Motor neuron (in vitro differentiated cells): ENCODE measurements at regions not wholly inside any gene's neighbourhood (a gene's known extent, or its start where the extent isn't known, plus 50 kb on each side); places are given as distances from the start of the nearest gene placed in this dataset.
A peak's percentile ranks its signal among the peaks of the same experiment; 100 is the strongest.

Experiments used
- ATAC-seq, 8 experiments: fragments of 200-7000 bp; cut with Tn5 transposase; replicated peaks in 6 of 8; 2 replicates each; pipeline ENCODE4 v1.8.0; 2021; ENCODE audit warnings: mild to moderate bottlenecking in 8 of 8, moderate library complexity in 8 of 8
- H3K27ac ChIP-seq, 2 donors: fragments of 250-450 bp; sonication (Bioruptor Pico); 2 replicates each; pipeline ENCODE4 v1.9.0; 2021; ENCODE audit warnings: antibody characterized with exemption in 2 of 2, mild to moderate bottlenecking in 2 of 2, moderate library complexity in 1 of 2
- H3K4me1 ChIP-seq, 2 donors: fragments of 250-450 bp; sonication (Bioruptor Pico); replicated peaks in 1 of 2; 2 replicates each; pipeline ENCODE4 v1.6.1; 2021; ENCODE audit warnings: antibody characterized with exemption in 2 of 2, mild to moderate bottlenecking in 2 of 2, moderate library complexity in 1 of 2
- H3K4me3 ChIP-seq, 5 donors: fragments of 250-450 bp; sonication (Bioruptor Pico); 2 replicates each; pipeline ENCODE4 v1.9.0; 2021; ENCODE audit warnings: antibody characterized with exemption in 5 of 5, mild to moderate bottlenecking in 5 of 5, moderate library complexity in 4 of 5
- whole genome bisulfite sequencing, 10 experiments: fragments of 450-650 bp; shearing (Covaris generic); methylation state at CpG; one replicate each; pipeline ENCODE4 v1.0.0; 2022; 5-methylcytosine and 5-hydroxymethylcytosine counted together
- in situ Hi-C, 9 experiments: fragments of 400-800 bp; cut with MboI; loops; one replicate each; pipeline ENCODE4 v1.15.0; 2021; ENCODE audit warnings: low sequenced_read_pairs in 9 of 9, low pct_unique_long_range_greater_than_20kb in 2 of 9; ENCODE audit not compliant: unreplicated experiment in 9 of 9

DNA sequence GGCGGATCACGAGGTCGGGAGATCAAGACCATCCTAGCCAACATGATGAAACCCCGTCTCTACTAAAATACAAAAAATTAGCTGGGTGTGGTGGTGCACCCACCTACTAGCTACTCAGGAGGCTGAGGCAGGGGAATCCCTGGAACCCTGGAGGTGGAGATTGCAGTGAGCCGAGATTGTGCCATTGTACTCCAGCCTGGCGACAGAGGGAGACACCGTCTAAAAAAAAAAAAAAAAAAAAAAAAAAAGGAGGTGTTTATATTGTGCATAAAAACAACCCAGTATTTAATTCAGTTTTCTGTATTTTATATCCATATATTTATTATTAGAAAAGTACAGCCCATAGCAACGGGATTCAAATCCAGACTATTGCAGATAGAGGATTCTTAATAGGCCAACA, 129.1 kb upstream of the SOX2 start:
- in situ Hi-C loops, result no loop called here
- Histone ChIP-seq H3K27ac (no peak overlapping the region), H3K4me3 (no peak overlapping the region), H3K4me1 (no peaks in the 10 kb centered on the region)
- WGBS, 10 experiments, result 0 to 100% (median 75%) methylated on average over 1 to 8 of the region's 8 CpGs
- no peak for ATAC-seq

DNA sequence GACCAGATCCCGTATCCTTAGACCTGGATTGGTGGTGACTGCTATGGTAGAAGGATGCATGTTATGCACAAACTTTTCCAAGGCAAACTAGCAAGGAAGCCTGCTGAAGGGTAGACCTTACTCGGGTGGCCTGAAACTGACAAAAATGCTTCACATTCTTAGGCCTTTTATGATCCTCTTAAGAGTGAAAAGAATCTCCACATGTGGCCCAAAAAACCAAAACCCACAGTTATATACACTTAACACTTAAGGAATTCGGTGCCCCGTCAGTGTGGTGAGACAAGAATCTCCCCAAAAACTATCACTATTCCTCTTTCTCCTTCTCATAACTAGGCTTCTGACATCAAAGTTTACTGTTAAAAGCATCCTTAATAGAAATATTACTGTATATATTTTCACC, 130.1 kb upstream of the SOX2 start:
- in situ Hi-C loops, result no loop called here
- no peaks in the 10 kb centered on the region for H3K4me1 ChIP-seq
- H3K27ac ChIP-seq, result no peak overlapping the region
- WGBS, 10 experiments, result 0 to 94% (median 67%) methylated on average over 1 to 4 of the region's 4 CpGs; no CpG with 5 or more reads in 3 of the 10 experiments
- no peak overlapping the region for H3K4me3 ChIP-seq
- ATAC-seq, result no peak

DNA sequence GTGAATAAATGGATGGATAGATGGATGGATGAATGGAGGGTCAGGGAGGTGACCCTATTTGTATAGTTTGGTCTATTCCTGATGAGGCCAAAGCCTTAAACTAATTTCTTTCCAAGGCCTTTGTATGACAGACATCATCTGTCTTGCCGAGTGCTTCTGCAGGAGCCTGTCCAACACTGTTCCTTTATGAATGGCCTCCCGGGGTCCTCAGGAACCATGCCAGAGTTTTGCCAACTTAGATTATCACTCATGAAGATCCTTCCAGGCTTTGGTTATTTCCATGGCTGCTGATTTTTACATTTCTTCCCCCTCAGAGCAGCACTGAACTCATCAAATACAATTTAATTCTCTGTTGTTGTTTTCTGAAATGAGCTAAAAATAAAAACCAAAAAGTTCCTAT, 133.0 kb upstream of the SOX2 start:
- H3K4me1 ChIP-seq, result no peaks in the 10 kb centered on the region
- WGBS, 10 experiments, result 17 to 75% (median 33%) methylated on average over 1 to 2 of the region's 2 CpGs; no CpG with 5 or more reads in 3 of the 10 experiments
- in situ Hi-C loops, result no loop called here
- H3K27ac ChIP-seq, result no peak overlapping the region
- ATAC-seq, result no peak
- H3K4me3 ChIP-seq, result no peak overlapping the region

DNA sequence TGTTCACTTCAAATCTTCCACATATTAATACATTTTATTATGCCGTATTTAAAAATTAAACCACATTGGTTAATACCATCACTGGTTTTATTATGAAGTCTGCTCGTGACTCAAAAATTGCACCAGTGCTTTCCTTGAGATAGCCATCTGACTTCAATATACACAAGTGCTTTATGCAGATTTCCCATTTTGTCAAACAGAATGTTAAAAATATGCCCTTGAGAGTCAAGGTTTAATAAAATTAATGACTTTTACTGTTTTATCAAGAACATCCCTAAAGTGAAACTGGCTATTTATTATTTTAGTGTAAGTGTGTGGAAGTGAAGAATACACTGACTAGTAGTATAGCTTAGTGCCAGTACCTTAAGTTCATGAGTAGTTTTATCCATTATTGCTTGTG, 139.3 kb upstream of the SOX2 start:
- no peak overlapping the region for H3K4me3 ChIP-seq
- no peak for ATAC-seq
- H3K4me1 ChIP-seq, result no peaks in the 10 kb centered on the region
- no peak overlapping the region for H3K27ac ChIP-seq
- in situ Hi-C loops, result no loop called here
- WGBS, 10 experiments, result 42 to 100% (median 96%) methylated on average over 1 to 2 of the region's 2 CpGs; no CpG with 5 or more reads in 2 of the 10 experiments

DNA sequence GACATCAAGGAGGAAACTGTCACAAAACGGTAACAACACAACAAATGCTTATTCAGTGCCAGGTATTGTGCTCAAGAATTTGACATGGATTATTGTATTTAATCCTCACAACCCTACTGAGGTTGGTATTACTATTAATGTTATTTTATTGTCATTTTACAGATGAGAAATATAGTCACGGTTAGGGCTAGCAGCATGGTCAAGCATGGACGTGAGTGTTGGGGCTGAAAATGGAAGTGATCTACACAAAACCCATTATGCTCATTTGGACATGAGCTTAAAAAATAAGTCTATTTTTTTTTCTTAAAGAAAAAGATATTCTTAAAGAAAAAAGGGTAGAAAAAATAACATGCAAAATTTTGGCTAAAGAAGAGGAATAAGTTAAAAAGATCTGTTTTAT, 141.3 kb upstream of the SOX2 start:
- ATAC-seq, result no peak
- H3K27ac ChIP-seq, result no peak overlapping the region
- no peak overlapping the region for H3K4me3 ChIP-seq
- in situ Hi-C loops, result no loop called here
- 11 to 100% (median 87%) methylated on average over 1 to 3 of the region's 3 CpGs for WGBS, 10 experiments
- no peaks in the 10 kb centered on the region for H3K4me1 ChIP-seq

DNA sequence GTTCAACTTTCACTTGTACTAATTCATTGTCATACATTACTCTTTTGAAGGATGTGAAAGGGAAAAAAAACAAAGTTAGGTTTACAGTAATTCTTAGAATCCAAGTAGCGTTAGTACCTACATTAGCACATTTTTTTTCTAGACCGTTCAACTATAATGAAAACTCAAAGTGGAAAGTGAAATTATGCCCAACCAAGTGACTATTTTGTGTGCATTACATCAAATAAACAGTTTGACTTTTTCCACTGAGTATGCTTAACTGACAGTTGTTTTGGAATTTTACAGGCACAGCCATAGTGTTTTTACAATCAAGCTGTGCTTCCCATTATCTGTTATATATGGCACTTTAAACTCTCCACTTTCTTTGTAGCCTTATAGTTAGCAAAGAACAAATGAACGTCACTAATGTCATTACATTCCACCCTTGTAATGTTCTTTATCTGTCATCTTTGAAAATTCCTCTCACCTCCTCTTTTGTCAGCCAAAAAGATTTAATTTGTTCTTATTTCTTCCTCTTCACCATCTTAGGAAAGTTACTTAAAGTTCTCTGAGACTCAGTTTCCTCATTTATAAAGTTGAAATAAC, 142.3 kb upstream of the SOX2 start:
- Histone ChIP-seq H3K27ac (no peak overlapping the region), H3K4me3 (no peak overlapping the region), H3K4me1 (no peaks in the 10 kb centered on the region)
- in situ Hi-C loops, result no loop called here
- ATAC-seq, result no peak
- WGBS, 10 experiments, result 0 to 100% (median 78%) methylated on average over 2 to 3 of the region's 3 CpGs; no CpG with 5 or more reads in 1 of the 10 experiments

DNA sequence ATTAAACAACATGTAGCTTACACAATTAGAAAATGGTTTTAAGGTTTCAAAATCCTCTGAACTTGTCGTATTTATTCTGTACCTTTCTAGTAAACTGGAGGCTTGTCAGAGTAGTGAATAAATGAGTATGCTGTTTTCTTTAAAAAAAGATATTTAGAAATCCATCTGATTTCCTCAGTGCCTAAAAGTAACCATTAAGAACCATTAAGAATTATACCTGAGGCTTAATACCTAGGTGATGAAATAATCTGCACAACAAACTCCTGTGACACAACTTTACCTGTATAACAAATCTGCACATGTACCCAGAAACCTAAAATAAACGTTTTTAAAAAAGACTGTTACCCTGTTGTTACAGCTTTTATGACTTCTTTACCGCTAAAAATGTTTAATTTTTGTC, 143.0 kb upstream of the SOX2 start:
- H3K4me3 ChIP-seq, result no peak overlapping the region
- in situ Hi-C loops, result no loop called here
- 21 to 82% (median 55%) methylated on average over 3 of the region's 3 CpGs; no CpG with 5 or more reads in 1 of the 10 experiments for WGBS, 10 experiments
- no peaks in the 10 kb centered on the region for H3K4me1 ChIP-seq
- no peak for ATAC-seq
- H3K27ac ChIP-seq, result no peak overlapping the region

DNA sequence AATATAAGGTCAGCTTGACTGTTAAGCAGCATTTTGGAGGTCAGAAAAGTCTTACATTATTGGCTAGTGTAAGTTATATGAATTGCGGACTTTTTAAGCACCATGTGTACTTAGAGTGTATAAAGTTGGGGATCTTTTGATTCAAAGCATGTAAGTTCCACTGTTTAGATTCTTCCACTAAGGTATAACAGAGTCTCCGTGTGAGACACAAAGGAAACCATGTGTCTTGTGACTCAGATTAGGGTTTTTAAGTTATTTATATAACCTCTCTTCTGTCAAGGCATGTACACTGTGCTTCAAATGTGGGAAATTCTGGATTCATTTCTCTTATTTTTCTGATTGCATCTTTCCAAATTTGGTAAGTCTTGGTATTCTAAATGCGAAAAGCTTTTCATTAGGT, 143.5 kb upstream of the SOX2 start:
- no peak for ATAC-seq
- Histone ChIP-seq H3K27ac (no peak overlapping the region), H3K4me1 (no peaks in the 10 kb centered on the region), H3K4me3 (no peak overlapping the region)
- in situ Hi-C loops, result no loop called here
- WGBS, 10 experiments, result 35 to 100% (median 82%) methylated on average over 1 to 3 of the region's 3 CpGs

DNA sequence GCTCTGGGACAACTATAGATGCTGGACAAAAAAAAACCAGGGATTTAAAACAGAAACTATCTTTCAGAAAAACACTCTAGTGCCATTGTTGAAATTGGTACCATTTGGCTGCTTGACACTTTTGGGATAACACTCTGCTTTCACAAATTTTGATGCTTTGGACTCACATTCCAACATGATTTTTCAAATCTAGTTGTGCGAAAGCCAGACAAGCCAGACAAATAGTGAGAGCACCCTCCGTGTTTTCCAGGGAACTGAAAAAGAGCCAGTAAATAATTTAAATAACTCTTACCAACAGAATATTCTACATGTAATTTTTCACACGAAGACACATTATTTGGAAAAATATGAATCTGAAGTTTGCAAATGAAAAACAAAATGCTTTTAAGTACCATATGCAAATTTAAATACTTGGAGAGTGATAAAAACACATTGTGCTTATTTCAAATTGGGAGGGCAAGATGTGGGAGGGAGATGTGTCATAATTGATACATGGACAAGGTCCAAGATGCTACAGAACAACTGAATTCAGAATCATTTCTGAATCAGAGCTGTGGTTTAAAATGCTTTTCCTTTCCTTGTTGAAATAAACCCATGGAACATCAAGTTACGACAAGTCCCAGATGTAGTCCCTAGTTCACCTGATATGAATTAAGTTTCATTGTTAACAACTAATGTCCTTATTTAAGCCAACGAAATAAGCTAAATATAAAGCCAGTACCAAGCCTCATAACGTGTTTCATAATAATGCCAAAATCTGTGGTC, 144.2 kb upstream of the SOX2 start:
- WGBS, 10 experiments, result 2 to 100% (median 84%) methylated on average over 3 to 6 of the region's 6 CpGs
- in situ Hi-C loops, result no loop called here
- Histone ChIP-seq H3K4me3 (no peak overlapping the region), H3K4me1 (peaks cover 0 to 1% of the 10 kb centered on the region in 2 donors), H3K27ac (no peak overlapping the region)
- no peak for ATAC-seq

DNA sequence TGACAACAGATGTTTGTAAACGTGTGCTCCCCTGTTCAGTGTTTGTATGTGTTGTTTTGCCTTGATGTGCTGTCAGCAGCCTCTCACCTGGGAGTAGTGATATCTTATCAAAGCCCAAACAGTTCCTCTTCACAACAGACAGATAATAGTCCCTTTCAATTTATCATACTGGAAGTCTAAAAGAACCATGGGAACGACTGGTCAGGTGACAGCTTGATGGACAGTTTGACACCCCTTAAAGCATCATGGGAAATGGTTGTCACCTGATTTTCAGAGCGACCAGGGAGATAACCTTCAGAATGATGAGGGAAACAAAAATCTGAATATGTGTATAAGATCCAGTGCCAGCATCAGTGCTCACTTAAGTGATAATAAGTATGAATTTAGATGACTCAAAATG, 146.3 kb upstream of the SOX2 start:
- Histone ChIP-seq H3K27ac (no peak overlapping the region), H3K4me1 (peaks cover 10 to 17% of the 10 kb centered on the region in 2 donors), H3K4me3 (no peak overlapping the region)
- no peak for ATAC-seq
- 0 to 89% (median 75%) methylated on average over 1 to 3 of the region's 3 CpGs; no CpG with 5 or more reads in 1 of the 10 experiments for WGBS, 10 experiments
- in situ Hi-C loops, result no loop called here

DNA sequence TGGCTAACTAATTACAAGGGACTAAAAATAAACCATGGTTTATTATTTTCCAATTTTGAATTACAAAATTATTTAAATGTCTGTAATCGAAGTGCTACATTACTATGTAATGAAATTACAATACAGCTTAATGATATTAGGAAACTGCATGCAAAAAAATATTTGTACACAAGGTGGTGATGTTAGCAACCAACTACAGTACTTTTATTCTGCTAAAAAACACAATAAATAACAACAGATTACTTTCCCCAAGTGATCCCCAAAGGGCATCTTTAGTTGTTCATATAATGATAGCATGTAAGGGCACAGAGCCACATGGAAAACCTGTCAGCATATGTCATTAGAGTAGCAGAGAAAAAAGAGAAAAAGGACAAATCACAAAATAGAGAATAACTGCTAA, 147.5 kb upstream of the SOX2 start:
- Histone ChIP-seq H3K4me3 (no peak overlapping the region), H3K27ac (no peak overlapping the region), H3K4me1 (peaks cover 10 to 17% of the 10 kb centered on the region in 2 donors)
- no peak for ATAC-seq
- 13 to 86% (median 43%) methylated on average over 1 of the region's 1 CpG; no CpG with 5 or more reads in 2 of the 10 experiments for WGBS, 10 experiments
- in situ Hi-C loops, result no loop called here

DNA sequence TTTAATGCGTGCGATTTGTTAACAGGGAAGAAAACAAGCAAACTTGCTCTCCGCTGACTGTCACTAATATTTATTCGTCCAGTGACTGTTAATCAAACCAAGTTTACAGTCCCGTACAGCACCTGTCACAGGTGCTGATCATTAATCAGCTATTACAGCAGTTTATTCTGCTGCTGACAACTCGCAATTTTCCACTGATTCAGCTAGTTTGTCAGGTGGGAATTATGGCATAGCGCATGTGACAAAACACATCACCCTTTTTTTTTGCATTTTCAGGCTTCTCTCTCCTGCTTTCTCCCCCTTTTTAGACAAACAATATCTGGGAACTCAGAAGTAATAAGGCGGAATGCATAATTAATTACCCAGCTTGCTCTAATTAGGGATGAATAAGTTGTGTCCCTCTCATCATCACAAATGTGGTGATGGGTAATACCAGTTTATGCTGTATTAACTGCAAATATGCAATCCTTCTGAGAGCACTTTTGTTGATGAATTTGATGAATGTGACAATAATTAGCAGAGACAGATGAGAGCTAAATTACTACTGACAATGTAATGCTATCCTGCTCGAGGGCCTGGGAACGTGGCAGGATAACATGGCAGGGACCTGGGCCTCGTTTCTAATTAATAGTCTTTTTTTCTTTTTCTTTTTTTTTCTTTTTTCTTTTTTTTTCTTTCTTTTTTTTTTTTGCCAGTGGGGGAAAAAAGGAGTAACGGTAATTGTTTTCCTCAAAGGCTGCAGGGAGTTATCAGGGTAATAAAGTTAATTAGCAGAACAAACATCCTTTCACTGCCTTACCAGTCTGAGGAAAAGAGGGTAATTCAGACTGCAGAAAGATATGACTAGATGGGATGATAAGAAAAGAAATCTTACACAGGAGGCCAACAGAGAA, 150.3 kb upstream of the SOX2 start:
- ATAC-seq, result peak in 5 of 8 experiments; percentile 92 to 98 (median 97)
- in situ Hi-C loops, result no loop called here
- H3K4me1 ChIP-seq, result peaks cover 10 to 17% of the 10 kb centered on the region in 2 donors
- no peak overlapping the region for H3K4me3 ChIP-seq
- no peak overlapping the region for H3K27ac ChIP-seq
- WGBS, 10 experiments, result 23 to 79% (median 39%) methylated on average over 3 to 12 of the region's 12 CpGs

DNA sequence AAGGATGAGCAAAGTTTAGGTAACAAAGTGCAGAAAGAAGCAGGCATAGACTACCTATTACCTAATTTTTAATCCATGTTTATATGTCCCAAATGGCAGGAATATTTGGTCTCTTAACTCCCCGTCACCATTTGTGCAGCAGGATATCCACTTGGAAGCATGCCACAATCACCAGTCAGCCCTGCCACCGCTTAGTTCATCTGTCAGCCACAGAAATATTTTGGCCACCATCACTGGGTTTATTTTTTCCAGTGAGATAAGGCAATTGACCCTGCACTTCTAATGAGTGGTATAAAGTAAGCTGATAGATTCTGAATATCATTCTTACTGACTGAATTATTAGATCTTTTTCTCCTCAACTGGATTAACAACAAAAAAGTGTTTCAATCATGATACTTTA, 152.9 kb upstream of the SOX2 start:
- ATAC-seq, result no peak
- Histone ChIP-seq H3K4me3 (no peak overlapping the region), H3K27ac (no peak overlapping the region), H3K4me1 (peaks cover 10 to 17% of the 10 kb centered on the region in 2 donors)
- WGBS, 10 experiments, result 0 to 100% (median 98%) methylated on average over 1 to 2 of the region's 2 CpGs; no CpG with 5 or more reads in 2 of the 10 experiments
- in situ Hi-C loops, result no loop called here
